ENCODE measurements at regions not wholly inside any gene's neighbourhood (a gene's known extent, or its start where the extent isn't known, plus 50 kb on each side); places are given as distances from the start of the nearest gene placed in this dataset.

DNA sequence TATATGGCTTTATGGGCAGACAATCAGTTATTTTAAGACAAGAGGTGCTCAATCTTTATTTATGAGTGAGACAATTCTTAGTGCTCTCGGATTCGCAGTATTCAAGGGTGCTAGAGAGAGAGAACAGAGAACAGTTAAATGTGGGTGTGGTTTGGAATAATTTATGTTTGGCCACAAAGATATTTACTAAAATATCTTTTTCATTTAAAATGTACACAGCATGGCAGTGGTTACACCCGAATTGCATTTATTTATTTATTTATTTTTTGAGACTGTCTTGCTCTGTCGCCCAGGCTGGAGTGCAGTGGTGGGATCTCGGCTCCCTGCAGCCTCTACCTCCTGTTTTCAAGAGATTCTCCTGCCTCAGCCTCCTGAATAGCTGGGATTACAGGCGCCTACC lies 109.2 kb downstream of the CDCA7 start:
- TF ChIP-seq CTCF (IDR thresholded peaks at IDR 0.05; ENCODE audit: insufficient read depth, low read length), result no peak
- DNase-seq (ENCODE audit: low read depth), result no peak

GRCh38 chr2:173467751-173468150 lies 113.1 kb downstream of the CDCA7 start:
- DNase-seq (ENCODE audit: low read depth), result no peak
- no peak overlapping the region for H3K4me3 ChIP-seq (ENCODE audit: low read depth, low read length)
- no peak for TF ChIP-seq CTCF (IDR thresholded peaks at IDR 0.05; ENCODE audit: insufficient read depth, low read length)

More for the DNA sequence above, 109.2 kb downstream of the CDCA7 start:
- H3K4me3 ChIP-seq (ENCODE audit: low read depth, low read length), result no peak overlapping the region

DNA sequence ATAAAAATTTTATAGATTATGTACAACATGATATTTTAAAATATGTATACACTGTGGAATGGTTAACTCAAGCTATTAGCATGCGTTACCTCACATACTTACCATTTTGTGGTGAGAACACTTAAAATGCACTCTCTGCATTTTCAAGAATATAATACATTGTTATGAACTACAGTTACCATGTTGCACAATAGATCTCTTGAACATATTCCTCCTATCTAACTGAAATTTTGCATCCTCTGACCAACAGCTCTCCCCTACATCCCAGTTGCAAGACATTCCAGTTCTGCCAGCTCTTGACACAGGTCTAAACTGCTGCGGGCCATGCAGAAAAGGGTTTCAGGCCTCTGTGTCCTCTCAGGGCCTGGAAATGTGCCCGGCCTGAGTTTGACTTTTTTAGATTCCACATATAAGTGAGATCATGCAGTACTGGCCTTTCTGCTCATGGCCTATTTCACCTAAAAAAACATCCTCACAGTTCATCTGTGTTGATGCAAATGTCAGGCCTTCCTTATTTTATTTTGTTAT lies 113.7 kb downstream of the CDCA7 start:
- TF ChIP-seq CTCF (IDR thresholded peaks at IDR 0.05; ENCODE audit: insufficient read depth, low read length), result no peak
- no peak overlapping the region for H3K4me3 ChIP-seq (ENCODE audit: low read depth, low read length)
- no peak for DNase-seq (ENCODE audit: low read depth)

GRCh38 chr2:173472112-173472511 lies 117.4 kb downstream of the CDCA7 start:
- no peak for DNase-seq (ENCODE audit: low read depth)
- no peak for TF ChIP-seq CTCF (IDR thresholded peaks at IDR 0.05; ENCODE audit: insufficient read depth, low read length)
- no peak overlapping the region for H3K4me3 ChIP-seq (ENCODE audit: low read depth, low read length)

DNA sequence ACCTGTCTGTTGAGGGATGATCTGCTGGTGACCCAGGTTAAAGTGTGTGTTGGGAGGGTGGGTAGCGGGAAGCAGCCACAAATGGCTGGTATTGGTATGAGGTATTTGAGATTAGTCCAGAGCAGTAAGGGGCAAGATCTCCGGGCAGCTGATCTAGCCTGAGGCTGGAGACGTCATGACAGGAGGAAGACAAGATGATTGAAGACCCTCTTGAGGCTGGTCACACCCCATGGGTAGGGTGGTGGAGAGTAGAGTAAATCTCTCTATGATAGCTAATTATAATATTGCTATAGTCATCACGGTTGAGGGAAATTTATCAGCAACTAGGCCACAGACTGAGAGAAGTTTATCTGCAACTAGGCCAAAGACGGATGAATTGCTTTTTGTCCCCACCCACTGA lies 128.5 kb downstream of the CDCA7 start:
- TF ChIP-seq CTCF (IDR thresholded peaks at IDR 0.05; ENCODE audit: insufficient read depth, low read length), result no peak
- no peak overlapping the region for H3K4me3 ChIP-seq (ENCODE audit: low read depth, low read length)

DNA sequence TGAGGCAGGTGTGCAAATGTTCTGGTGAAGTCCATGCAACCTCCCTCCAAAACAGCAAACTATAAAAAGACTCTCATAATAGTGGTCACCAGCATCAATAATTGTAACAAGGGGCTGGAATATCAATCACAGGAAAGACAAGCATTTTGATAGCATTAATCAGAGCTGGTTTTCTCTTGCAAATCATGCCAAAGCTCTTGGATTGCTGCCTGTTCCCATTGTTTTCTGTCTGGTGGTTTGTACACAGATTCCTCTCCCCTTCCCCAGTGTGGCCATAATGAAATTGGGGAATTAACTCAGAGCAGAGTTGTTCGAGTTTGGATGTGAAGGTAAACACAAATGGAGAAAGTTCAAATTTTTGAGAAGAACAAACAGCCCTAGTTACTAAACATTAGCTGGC lies 134.2 kb downstream of the CDCA7 start:
- no peak overlapping the region for H3K4me3 ChIP-seq (ENCODE audit: low read depth, low read length)
- no peak for TF ChIP-seq CTCF (IDR thresholded peaks at IDR 0.05; ENCODE audit: insufficient read depth, low read length)
- no peak for DNase-seq (ENCODE audit: low read depth)

More for the DNA sequence above, 128.5 kb downstream of the CDCA7 start:
- DNase-seq (ENCODE audit: low read depth), result no peak

DNA sequence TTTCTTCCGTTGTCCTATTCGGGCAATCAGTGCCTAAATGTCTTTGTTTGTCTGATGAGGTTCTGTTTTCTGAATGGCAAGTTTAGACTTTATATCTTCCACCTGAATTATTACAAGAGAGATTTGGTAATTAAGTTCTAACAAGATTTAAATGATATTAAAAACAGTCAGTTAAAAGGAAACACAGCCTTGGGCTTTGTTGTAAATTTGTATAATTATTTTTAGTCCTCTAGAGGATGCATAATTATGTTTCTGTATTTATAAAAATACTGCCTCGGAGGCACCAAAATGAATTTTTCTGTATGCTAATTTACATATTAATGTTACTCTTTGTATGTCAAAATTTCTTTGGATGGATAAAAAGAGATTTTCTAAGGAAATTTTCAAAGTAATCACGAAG lies 136.7 kb downstream of the CDCA7 start:
- TF ChIP-seq CTCF (IDR thresholded peaks at IDR 0.05; ENCODE audit: insufficient read depth, low read length), result no peak
- DNase-seq (ENCODE audit: low read depth), result no peak
- no peak overlapping the region for H3K4me3 ChIP-seq (ENCODE audit: low read depth, low read length)
